ENCODE measurements at regions not wholly inside any gene's neighbourhood (a gene's known extent, or its start where the extent isn't known, plus 50 kb on each side); places are given as distances from the start of the nearest gene placed in this dataset.

GRCh38 chr6:77353129-77353528 lies 110.2 kb downstream of the HTR1B start:
- DNase-seq (ENCODE audit: low read depth), result no peak
- no peak overlapping the region for H3K4me3 ChIP-seq (ENCODE audit: low read depth, low read length)
- TF ChIP-seq, protein P1, sequence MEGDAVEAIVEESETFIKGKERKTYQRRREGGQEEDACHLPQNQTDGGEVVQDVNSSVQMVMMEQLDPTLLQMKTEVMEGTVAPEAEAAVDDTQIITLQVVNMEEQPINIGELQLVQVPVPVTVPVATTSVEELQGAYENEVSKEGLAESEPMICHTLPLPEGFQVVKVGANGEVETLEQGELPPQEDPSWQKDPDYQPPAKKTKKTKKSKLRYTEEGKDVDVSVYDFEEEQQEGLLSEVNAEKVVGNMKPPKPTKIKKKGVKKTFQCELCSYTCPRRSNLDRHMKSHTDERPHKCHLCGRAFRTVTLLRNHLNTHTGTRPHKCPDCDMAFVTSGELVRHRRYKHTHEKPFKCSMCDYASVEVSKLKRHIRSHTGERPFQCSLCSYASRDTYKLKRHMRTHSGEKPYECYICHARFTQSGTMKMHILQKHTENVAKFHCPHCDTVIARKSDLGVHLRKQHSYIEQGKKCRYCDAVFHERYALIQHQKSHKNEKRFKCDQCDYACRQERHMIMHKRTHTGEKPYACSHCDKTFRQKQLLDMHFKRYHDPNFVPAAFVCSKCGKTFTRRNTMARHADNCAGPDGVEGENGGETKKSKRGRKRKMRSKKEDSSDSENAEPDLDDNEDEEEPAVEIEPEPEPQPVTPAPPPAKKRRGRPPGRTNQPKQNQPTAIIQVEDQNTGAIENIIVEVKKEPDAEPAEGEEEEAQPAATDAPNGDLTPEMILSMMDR (IDR thresholded peaks at IDR 0.05; ENCODE audit: insufficient read depth, low read depth, low read length), result no peak

DNA sequence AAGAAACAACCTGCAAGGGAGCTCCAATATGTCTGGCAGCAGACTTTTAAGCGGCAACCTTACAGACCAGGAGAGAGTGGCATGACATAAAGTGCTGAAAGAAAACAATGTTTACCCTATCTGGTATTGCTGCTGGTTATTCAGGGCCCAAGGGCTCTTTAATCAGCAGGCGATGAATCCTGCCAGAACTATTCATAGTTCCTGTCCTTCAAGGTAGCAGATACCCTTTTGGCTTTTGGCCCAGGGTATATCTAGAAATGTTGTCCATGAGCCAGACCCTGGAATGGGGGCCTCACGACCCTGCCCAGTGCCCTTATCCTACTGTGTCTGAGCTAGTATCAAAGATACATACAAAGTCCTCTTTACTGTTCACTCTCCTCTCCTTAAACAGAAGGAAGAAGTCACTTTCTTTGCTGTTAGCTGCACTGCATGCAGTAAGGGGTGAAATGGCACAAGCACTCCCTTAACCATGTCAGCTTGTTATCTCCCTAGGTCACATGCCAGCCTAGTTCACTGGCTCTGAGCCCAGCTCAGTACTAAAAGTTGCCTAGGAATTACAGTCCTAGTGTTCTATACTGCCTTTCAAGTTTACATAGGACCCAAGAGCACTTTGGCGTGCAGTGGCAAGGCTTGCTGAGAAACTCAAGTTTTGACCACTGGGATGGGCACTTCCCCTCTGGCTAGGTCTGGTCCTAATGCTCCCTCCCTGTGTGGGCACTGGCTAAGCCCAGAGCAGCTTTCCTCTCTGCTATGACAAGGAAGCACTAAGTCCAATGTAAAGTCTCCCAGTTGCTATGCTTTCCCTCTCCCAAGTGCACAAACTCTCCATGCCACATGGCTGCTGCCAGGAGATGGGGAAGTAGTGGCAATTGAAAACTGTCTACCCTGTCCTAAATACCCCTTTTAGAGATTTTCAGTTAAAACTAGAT lies 122.0 kb downstream of the HTR1B start:
- no peak overlapping the region for H3K4me3 ChIP-seq (ENCODE audit: low read depth, low read length)
- DNase-seq (ENCODE audit: low read depth), result peak; percentile 36
- TF ChIP-seq, protein P1 (IDR thresholded peaks at IDR 0.05; ENCODE audit: insufficient read depth, low read depth, low read length), result no peak

GRCh38 chr6:77340331-77340730 lies 123.0 kb downstream of the HTR1B start:
- no peak overlapping the region for H3K4me3 ChIP-seq (ENCODE audit: low read depth, low read length)
- DNase-seq (ENCODE audit: low read depth), result no peak
- TF ChIP-seq, protein P1 (IDR thresholded peaks at IDR 0.05; ENCODE audit: insufficient read depth, low read depth, low read length), result no peak

DNA sequence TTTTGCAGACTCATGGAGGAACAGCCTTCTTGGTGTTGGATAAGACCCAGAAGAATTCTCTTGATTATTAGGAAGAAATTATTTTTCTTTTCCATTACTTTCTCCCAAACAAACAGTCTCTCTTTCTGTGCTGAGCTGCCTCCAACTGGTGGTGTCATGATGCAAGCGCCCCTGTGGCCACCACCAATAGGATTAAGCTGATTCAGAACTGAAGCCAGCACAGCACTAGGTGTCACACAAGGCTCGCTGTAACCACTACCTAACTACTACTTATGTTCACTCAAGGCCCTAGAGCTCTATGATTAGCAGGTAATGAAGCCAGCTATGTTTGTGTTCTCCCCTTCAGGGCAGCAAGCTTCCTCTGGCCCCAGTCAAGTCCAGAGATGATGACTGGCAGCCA lies 123.4 kb downstream of the HTR1B start:
- no peak for DNase-seq (ENCODE audit: low read depth)
- TF ChIP-seq, protein P1 (IDR thresholded peaks at IDR 0.05; ENCODE audit: insufficient read depth, low read depth, low read length), result no peak
- no peak overlapping the region for H3K4me3 ChIP-seq (ENCODE audit: low read depth, low read length)

DNA sequence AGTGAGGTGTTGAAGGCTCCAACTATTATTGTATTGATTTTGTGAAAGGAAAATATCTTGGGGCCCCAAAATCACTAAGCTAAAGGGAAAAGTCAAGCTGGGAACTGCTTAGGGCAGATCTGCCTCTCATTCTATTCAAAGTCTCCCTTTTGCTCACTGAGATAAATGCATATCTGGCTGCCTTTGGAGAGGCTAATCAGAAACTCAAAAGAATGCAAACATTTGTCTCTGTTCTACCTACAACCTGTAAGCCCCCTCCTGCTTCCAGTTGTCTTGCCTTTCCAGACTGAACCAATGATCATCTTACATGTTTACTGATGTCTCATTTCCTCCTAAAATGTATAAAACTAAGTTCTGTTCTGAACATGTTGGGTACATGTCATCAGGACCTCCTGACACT lies 125.9 kb downstream of the HTR1B start:
- no peak overlapping the region for H3K4me3 ChIP-seq (ENCODE audit: low read depth, low read length)
- no peak for DNase-seq (ENCODE audit: low read depth)
- TF ChIP-seq, protein P1 (IDR thresholded peaks at IDR 0.05; ENCODE audit: insufficient read depth, low read depth, low read length), result no peak

DNA sequence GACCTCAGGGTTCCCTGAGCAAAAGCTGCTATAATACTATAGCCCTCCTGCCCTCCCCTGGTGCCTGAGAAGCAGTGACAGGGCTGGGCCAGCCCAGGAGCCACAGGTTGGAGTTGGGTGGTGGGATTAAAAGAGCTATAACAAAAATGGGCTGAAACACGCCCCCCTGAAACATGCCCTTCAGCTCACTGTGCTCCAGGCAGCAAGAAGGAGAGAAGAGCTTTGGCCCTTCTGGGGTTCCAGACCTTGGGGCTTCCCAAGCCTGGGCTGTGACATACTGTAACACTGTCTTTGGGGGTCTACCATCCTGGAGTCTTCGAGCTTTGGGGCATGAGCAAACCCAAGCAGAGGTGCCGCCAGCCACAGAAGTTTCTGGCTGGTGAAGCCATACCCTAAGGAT lies 129.2 kb downstream of the HTR1B start:
- no peak for DNase-seq (ENCODE audit: low read depth)
- TF ChIP-seq, protein P1 (IDR thresholded peaks at IDR 0.05; ENCODE audit: insufficient read depth, low read depth, low read length), result no peak
- no peak overlapping the region for H3K4me3 ChIP-seq (ENCODE audit: low read depth, low read length)
